ENCODE measurements at regions not wholly inside any gene's neighbourhood (a gene's known extent, or its start where the extent isn't known, plus 50 kb on each side); places are given as distances from the start of the nearest gene placed in this dataset.

DNA sequence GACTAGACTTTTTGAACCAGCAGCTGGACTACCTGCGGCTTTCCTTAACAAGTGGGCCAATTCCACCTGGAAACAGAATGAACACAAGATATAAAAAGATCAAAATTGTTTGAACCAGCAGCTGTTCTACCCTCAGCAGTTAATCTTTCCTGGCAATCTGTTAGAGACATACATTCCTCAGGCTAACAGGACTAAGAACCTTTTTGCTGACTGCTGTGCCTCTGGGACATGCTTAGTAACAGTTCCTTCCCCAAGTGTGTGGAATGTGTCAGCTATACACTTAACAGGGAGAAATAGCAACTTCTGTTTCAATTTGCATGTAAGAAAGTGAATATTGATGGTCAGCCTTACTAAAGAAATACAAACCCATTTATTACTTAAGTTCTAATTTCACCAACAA lies 554.4 kb downstream of the ARAP2 start:
- TF ChIP-seq, protein P1, sequence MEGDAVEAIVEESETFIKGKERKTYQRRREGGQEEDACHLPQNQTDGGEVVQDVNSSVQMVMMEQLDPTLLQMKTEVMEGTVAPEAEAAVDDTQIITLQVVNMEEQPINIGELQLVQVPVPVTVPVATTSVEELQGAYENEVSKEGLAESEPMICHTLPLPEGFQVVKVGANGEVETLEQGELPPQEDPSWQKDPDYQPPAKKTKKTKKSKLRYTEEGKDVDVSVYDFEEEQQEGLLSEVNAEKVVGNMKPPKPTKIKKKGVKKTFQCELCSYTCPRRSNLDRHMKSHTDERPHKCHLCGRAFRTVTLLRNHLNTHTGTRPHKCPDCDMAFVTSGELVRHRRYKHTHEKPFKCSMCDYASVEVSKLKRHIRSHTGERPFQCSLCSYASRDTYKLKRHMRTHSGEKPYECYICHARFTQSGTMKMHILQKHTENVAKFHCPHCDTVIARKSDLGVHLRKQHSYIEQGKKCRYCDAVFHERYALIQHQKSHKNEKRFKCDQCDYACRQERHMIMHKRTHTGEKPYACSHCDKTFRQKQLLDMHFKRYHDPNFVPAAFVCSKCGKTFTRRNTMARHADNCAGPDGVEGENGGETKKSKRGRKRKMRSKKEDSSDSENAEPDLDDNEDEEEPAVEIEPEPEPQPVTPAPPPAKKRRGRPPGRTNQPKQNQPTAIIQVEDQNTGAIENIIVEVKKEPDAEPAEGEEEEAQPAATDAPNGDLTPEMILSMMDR (IDR thresholded peaks at IDR 0.05): no peak
- TF ChIP-seq, protein P2, sequence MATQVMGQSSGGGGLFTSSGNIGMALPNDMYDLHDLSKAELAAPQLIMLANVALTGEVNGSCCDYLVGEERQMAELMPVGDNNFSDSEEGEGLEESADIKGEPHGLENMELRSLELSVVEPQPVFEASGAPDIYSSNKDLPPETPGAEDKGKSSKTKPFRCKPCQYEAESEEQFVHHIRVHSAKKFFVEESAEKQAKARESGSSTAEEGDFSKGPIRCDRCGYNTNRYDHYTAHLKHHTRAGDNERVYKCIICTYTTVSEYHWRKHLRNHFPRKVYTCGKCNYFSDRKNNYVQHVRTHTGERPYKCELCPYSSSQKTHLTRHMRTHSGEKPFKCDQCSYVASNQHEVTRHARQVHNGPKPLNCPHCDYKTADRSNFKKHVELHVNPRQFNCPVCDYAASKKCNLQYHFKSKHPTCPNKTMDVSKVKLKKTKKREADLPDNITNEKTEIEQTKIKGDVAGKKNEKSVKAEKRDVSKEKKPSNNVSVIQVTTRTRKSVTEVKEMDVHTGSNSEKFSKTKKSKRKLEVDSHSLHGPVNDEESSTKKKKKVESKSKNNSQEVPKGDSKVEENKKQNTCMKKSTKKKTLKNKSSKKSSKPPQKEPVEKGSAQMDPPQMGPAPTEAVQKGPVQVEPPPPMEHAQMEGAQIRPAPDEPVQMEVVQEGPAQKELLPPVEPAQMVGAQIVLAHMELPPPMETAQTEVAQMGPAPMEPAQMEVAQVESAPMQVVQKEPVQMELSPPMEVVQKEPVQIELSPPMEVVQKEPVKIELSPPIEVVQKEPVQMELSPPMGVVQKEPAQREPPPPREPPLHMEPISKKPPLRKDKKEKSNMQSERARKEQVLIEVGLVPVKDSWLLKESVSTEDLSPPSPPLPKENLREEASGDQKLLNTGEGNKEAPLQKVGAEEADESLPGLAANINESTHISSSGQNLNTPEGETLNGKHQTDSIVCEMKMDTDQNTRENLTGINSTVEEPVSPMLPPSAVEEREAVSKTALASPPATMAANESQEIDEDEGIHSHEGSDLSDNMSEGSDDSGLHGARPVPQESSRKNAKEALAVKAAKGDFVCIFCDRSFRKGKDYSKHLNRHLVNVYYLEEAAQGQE (IDR thresholded peaks at IDR 0.05; ENCODE audit: insufficient read depth in 1 of 2, low read depth in 2 of 2, low read length in 1 of 2): no peak
- TF ChIP-seq POLR2AphosphoS5 (IDR thresholded peaks at IDR 0.05; ENCODE audit: low read depth, low read length) (no peak), SIN3A (IDR thresholded peaks at IDR 0.05; ENCODE audit: borderline replicate concordance, insufficient read depth, low read depth, low read length) (no peak)

All from Panc1 (cell line).